ENCODE measurements at regions not wholly inside any gene's neighbourhood (a gene's known extent, or its start where the extent isn't known, plus 50 kb on each side); places are given as distances from the start of the nearest gene placed in this dataset.
A peak's percentile ranks its signal among the peaks of the same experiment; 100 is the strongest.
"Not testable (repeated sequence)": the region's sequence is repeated elsewhere in the genome, so short reads cannot be mapped to it uniquely, and the experiment has no call there.

GRCh38 chr5:124200381-124200780 lies 546.1 kb downstream of the ZNF608 start:
- DNase-seq: no peak

GRCh38 chr5:124199893-124200292 lies 546.5 kb downstream of the ZNF608 start:
- DNase-seq: no peak

- no peak for DNase-seq
Observed at GRCh38 chr5:124195411-124195810, 551.0 kb downstream of the ZNF608 start.

DNA sequence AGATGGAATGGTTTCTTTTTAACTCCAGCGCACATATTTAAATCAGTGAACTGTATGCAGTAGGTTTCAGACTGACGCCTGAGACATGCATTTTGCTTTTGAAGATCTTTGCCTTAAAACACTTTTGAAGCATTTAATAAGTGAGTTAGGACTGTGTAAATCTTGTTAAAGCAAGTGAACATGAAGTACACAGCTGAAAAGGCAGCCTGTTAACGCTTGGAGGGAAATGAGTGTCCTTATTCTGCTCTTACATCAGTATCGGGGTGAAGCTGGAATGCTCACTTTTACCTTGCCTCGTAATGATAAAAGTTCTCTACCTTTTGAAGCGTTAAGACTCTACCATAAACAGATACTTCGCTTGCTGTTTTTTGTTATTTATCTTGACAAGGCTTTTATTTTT lies 552.2 kb downstream of the ZNF608 start:
- DNase-seq: no peak

- DNase-seq: no peak
Observed at GRCh38 chr5:124193371-124193789, 553.1 kb downstream of the ZNF608 start.

GRCh38 chr5:124192716-124193115 lies 553.7 kb downstream of the ZNF608 start:
- no peak for DNase-seq

DNA sequence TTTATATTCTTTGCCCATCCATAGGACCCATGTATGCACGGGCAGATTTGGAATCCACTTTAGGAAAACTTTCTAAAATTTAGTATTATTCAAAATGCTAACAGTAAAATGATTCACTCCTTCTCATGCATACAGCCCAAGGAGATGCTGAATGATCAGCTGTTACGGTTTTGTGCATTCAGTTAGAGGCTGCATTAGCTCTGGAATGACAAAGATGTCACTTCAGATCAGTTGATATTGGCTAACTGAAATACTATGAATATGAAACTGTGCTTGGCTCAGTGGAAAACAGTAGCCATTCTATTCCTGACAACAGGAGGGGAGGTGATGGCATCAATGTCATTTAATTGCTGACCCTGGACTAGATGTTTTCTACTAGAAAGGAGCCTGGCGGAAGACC lies 560.7 kb downstream of the ZNF608 start:
- DNase-seq: no peak

DNA sequence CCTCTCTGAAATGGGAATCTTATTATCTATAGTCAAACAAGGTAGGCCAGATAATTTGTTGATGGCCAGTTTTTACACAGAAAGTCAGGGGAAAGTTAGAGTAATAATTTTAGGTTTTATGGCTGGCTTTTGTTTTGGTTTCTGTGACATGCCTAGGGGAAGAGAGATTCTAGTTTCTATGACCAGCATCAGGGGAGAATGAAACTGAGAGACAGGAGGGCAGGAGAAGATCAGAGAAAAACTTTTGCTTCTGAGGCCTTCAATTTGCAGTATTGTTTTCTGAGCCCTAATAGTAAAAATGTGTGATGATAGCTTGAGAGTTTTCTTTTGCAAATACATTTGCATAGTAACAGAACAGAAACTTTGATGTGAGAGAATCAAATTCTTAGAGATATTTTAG lies 564.3 kb downstream of the ZNF608 start:
- no peak for DNase-seq

DNA sequence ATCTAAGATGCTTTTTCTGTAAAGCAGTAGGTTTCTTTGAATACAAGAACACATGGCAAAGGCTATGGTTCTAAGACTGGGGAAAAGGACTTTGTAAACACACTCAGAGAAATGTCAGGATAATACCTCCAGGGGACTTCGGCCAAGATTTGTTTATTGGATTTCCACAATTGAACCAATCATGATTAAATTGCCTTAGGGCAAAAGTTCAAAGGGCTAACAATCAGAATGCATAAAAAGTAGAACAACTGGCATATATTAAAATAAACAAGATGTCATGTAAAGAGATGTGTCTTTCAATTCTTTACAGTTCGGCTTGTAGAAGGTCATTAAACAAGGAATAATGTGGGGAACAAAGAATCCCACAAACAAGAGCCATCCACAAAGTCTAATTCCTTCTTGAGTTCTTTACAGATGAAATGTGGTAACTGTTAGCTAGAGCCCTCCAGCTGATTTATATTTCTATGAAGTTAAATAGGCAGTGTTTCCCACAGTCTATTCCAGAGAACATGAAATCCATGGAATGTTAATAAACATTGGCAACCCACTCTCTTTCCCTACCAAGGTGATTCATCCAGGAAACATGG lies 565.5 kb downstream of the ZNF608 start:
- DNase-seq: no peak

- no peak for DNase-seq
Observed at GRCh38 chr5:124180299-124180874, 566.1 kb downstream of the ZNF608 start.

DNA sequence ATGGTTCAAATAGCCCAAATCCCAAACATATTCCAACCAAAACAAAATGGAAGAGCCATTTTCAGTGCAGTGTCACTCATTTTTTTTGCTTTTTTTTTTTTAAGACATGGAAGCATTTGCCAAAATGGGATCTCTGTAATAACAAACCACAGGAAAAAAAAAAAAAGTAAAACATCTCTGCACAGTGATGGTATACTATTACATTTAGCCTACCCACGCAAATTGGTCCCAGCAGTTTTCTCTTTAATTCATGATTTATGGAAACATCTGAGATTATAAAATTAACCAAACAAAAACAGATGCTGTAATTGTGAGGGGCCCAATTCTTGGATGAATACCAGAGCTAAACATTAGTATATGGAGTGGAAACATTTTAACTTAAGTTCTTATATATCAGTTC lies 566.6 kb downstream of the ZNF608 start:
- peak; percentile 70 for DNase-seq

GRCh38 chr5:124178050-124178449 lies 568.4 kb downstream of the ZNF608 start:
- DNase-seq: no peak

DNA sequence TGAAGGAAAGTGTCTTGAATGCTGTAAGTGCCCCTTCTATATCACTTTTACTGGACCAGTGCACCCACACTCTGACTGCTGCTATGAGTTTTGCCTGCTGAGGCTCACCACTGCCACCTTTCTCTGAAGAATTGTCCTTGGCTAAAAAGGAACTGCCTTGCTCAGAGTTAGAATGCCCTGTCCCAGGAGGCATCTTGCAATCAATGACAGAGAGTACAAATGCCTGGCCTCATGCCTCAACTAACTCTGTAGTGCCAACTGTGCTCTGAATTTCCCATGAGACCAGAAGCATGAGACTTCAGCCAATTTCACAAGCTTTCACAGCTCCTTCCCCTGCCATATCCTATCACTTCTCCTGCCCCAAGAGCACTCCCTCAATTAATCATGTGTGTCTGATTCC lies 569.7 kb downstream of the ZNF608 start:
- DNase-seq: peak; percentile 84

DNA sequence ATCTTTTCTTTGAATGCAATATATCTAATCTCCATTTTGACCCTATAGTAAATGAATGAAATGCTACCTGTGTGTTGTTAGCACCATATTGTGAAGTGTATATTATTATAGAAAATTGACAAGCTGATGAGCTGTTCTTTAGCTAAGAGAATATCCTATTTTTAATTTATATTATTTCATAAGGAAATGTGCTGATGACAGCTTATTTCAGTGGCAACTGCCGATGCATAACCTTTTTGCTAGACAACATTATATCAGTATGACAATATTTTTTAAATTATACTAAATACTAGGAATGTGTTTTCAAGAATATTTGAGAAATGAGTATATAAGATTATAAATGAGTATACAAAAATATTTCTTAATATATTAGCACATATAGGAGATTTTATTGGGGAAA lies 573.1 kb downstream of the ZNF608 start:
- DNase-seq: no peak

- no peak for DNase-seq
Observed at GRCh38 chr5:124172389-124173003, 573.9 kb downstream of the ZNF608 start.

DNA sequence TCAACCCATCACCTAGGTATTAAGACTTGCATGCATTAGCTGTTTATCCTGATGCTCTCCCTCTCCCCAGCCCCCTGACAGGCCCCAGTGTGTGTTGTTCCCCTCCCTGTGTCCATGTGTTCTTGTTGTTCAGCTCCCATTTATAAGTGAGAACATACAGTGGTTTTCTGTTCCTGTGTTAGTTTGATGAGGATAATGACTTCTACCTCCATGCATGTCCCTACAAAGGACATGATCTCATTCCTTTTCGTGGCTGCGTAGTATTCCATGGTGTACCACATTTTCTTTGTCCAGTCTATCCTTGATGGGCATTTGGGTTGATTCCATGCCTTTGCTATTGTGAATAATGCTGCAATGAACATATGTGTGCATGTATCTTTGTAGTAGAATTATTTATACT lies 578.3 kb downstream of the ZNF608 start:
- not testable (repeated sequence) for DNase-seq

- no peak for DNase-seq
Observed at GRCh38 chr5:124162767-124163532, 583.5 kb downstream of the ZNF608 start.

- DNase-seq: peak; percentile 85
Observed at GRCh38 chr5:124161266-124161665, 585.2 kb downstream of the ZNF608 start.

GRCh38 chr5:124160265-124160664 lies 586.2 kb downstream of the ZNF608 start:
- DNase-seq: no peak

DNA sequence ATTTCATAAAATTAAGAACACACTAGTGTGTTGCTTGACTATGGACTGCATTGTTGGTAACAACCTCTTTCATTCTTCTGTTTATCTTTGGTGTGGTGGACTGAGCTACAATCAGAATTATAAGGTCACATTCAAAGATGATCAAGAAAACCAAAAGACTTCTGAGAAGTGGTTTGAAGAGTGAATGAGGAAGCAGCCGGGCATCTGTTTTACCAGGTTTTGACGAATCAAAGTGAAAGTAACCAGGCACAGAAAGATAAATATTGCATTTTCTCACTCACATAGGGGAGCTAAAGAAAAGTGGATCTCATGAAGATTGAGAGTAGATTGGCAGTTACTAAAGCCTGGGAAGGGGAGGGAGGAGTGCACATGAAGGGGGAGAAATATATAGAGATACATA lies 589.1 kb downstream of the ZNF608 start:
- no peak for DNase-seq

DNA sequence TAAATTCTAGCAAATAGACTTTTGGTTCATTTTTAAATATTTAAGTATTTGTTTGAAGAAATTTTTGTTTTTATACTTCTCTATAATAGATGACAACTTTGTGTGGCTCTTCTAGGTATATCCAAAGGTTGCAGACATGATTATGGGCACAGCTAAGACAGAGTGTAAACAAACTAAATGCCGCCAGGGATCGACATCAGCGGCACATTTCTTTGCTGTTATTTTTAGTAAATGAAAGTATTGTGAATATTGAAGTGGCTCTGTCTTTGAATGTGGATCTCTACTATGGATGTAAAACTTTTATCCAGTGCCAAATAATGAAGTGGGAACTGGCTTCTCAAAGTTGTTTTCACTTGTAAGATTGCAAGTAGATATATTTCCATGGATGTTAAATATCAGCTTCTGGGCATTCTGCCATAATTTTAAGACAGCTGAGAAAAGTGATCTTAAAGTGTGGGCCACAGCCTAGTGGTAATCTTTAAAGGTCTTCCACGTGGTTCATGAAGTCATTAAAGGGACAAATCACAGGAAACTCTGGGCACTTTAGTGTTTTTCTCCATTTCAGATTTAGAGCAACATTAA lies 589.9 kb downstream of the ZNF608 start:
- DNase-seq: no peak

DNA sequence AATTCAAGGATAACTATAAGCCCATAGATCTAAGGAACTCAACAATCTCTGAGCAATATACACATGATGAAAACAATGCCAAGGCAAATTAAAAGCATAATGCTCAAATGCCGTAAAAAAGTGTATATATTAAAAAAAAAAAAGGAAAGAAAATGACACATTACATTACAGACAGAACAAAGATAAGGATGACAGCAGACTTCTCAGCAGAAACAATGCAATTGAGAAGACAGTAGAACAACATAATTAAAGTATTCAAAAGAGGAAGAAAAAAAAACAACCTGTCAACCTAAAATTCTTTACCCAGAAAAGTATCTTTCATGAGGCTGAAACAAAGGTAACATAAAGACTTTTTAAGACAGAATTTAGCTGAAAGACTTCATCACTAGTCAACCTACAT lies 591.7 kb downstream of the ZNF608 start:
- DNase-seq: no peak

GRCh38 chr5:124153588-124153987 lies 592.9 kb downstream of the ZNF608 start:
- no peak for DNase-seq

DNA sequence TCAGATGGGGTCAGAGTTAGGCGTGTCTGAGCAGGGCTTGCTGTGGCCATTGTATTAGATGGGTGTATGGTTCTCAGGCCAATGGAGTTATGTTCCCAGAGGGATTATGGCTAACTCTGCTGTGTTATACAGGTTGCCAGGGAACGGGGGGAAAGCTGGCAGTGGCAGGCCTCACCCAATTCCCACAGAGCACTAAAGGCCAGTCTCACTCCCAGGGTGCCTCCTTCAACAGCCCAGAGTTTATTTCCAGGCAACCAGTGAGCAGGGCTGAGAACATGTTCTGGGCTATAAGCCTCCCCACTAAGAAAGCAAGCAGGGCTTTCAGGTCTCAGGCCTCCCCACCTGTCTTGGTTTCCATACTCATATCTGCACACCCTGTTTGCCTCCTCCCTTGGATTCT lies 597.9 kb downstream of the ZNF608 start:
- DNase-seq: no peak
